Memory B cell (primary cell): ENCODE measurements at regions not wholly inside any gene's neighbourhood (a gene's known extent, or its start where the extent isn't known, plus 50 kb on each side); places are given as distances from the start of the nearest gene placed in this dataset.
A peak's percentile ranks its signal among the peaks of the same experiment; 100 is the strongest.
"Not testable (repeated sequence)": the region's sequence is repeated elsewhere in the genome, so short reads cannot be mapped to it uniquely, and the experiment has no call there.

Experiments used
- ATAC-seq: fragments of 150-1000 bp; cut with Tn5 transposase; 2 replicates; pipeline ENCODE4 v1.10.0; 2021; ENCODE audit warnings: low read depth, mild to moderate bottlenecking, moderate library complexity
- DNase-seq, 2 donors: peaks; one replicate each; pipeline ENCODE4 v3.0.0; 2022; ENCODE audit warnings: low spot score in 2 of 2
- H3K27ac Mint-ChIP-seq: one replicate; pipeline ENCODE4 v1.8.0; 2022; ENCODE audit warnings: mild to moderate bottlenecking, moderate library complexity, mixed read lengths
- H3K27me3 Mint-ChIP-seq: one replicate; pipeline ENCODE4 v1.8.0; 2022; ENCODE audit warnings: mixed read lengths
- H3K36me3 Mint-ChIP-seq: one replicate; pipeline ENCODE4 v1.8.0; 2022; ENCODE audit warnings: mild to moderate bottlenecking, mixed read lengths
- H3K4me1 Mint-ChIP-seq: one replicate; pipeline ENCODE4 v1.8.0; 2022; ENCODE audit warnings: mixed read lengths
- H3K4me3 Mint-ChIP-seq: one replicate; pipeline ENCODE4 v1.8.0; 2022; ENCODE audit warnings: mild to moderate bottlenecking, moderate library complexity, mixed read lengths
- H3K9me3 Mint-ChIP-seq: one replicate; pipeline ENCODE4 v1.8.0; 2022; ENCODE audit warnings: mixed read lengths

DNA sequence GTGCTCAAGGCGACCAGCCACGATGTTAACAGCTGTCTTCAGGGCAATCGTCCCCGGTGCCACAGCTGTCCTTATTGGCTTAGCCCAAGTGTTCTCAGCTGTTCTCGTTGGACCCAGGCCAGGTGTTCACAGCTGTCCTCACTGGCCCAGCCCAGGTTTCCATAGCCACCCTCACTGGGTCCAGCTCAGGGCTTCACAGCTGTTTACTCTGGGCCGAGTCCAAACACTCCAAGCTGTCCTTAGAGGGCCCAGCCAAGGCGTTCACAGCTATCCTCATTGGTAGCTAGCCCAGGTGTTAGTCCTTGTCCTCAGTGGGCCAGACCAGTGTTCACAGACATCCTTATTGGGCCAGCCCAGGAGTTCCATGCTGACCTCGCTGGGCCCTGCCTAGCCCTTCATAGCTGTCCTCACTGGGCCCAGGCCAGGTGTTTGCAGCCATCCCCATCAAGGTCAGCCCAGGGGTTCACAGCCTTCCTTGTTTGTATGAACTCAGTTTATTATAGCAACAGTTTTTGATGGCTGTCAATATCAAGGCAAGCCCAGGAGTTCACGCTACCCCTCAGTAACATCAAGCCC lies 106.0 kb upstream of the THOC3 start:
- DNase-seq, H3K27me3 Mint-ChIP-seq, H3K4me3 Mint-ChIP-seq, H3K4me1 Mint-ChIP-seq, H3K27ac Mint-ChIP-seq, ATAC-seq, H3K9me3 Mint-ChIP-seq, H3K36me3 Mint-ChIP-seq: not testable (repeated sequence)

DNA sequence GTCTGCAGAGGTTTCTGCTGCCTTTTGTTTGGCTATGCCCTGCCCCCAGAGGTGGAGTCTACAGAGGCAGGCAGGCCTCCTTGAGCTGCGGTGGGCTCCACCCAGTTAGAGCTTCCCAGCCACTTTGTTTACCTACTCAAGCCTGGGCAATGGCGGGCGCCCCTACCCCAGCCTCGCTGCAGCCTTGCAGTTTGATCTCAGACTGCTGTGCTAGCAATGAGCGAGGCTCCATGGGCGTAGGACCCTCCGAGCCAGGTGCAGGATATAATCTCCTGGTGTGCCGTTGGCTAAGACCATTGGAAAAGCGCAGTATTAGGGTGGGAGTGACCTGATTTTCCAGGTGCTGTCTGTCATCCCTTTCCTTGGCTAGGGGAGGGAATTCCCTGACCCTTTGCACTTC lies 115.6 kb upstream of the THOC3 start:
- H3K4me3 Mint-ChIP-seq, H3K4me1 Mint-ChIP-seq, H3K36me3 Mint-ChIP-seq, H3K27ac Mint-ChIP-seq, ATAC-seq, H3K27me3 Mint-ChIP-seq, DNase-seq, H3K9me3 Mint-ChIP-seq: not testable (repeated sequence)

DNA sequence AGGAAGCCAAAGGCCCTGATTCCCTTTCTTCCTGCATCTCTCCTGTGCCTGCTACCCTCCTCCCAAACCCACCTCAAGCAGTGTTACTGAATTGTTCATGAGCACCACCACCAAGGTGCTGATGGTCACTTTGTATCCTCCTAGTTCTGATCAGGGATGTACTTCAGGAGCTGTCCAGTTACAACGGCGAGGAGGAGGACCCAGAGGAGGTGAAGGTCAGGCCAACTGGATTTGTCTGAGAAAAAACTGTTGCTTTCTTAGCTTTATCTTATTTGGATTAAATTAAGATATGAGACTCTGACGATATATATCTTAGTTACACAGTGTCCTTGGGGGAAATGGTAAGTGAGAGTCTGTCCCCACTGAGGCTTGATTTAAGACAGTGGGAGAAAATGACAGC lies 135.0 kb upstream of the THOC3 start:
- ATAC-seq, H3K27ac Mint-ChIP-seq, H3K27me3 Mint-ChIP-seq, H3K9me3 Mint-ChIP-seq, H3K4me1 Mint-ChIP-seq, H3K36me3 Mint-ChIP-seq, H3K4me3 Mint-ChIP-seq, DNase-seq: not testable (repeated sequence)

DNA sequence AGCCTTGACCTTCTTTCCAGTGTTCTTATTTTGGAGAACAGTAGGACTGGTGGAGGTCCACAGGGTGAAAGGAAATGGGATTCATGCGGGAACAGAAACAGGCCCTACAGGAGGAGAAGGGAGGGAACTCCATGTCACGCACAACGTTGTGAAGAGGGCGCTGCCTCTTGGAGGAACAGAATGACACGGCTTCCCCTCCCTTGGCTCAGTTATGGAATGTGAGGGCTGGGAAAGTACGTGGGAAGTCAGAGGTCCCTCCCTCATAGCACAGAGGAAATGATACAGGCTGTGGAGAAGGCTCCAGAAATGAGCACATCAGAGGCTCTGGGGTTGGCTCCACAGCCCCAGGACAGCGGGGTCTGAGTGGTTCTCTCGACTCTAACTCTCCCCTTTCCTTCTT lies 125.3 kb upstream of the SIMC1 start:
- not testable (repeated sequence) for H3K27me3 Mint-ChIP-seq, H3K4me3 Mint-ChIP-seq, H3K4me1 Mint-ChIP-seq

DNA sequence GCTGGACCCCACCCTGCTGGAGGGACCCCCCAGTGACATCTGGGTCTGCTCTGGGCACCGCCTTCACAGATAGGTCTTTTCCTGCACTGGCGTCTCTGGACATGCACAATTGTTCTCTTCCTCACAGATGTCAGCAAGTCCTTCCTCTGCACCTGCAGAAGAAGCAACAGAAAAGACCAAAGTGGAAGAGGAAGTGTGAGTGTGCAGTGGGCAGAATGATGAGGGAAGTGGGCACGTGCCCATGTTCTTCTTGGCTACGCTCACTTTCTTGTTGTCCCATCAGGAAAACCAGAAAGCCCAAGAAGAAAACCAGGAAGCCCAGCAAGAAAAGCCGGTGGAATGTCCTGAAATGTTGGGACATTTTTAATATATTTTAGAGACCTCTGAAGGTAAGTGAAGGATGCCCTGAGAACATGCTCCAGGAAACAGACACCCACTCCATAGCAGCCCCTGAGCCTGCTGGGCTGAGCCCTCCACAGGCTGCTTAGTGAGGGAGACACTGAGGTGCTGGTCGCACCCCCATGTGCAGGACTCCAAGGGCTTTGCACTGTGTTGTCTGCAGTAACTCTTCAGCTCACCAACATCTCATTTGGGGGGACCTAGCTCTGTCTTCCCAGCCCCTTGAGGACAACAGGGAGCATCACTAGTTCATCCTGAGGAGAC lies 124.4 kb upstream of the SIMC1 start:
- peak; percentile 88 for ATAC-seq
- not testable (repeated sequence) for H3K4me1 Mint-ChIP-seq, H3K27ac Mint-ChIP-seq, H3K4me3 Mint-ChIP-seq, H3K27me3 Mint-ChIP-seq, DNase-seq, H3K9me3 Mint-ChIP-seq, H3K36me3 Mint-ChIP-seq

More for the DNA sequence above, 125.3 kb upstream of the SIMC1 start:
- H3K9me3 Mint-ChIP-seq, DNase-seq, H3K36me3 Mint-ChIP-seq, H3K27ac Mint-ChIP-seq, ATAC-seq: not testable (repeated sequence)

DNA sequence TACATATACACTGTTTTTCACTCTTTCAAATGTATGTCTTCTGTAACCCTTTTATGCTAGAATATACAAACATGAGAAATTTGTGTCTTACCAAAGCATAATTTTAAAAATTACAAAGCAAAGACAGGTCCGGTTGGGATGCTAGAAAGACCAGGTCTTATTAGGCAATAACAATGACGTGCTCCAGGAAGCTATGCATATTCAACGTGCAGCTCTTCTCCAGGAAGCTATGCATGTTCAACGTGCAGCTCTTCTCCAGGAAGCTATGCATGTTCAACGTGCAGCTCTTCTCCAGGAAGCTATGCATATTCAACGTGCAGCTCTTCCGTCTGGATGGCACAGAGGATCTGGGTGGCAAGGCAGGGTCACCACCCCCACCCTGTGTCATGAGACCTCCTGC lies 123.4 kb upstream of the SIMC1 start:
- H3K9me3 Mint-ChIP-seq, H3K36me3 Mint-ChIP-seq, H3K27me3 Mint-ChIP-seq, H3K4me1 Mint-ChIP-seq, DNase-seq, H3K4me3 Mint-ChIP-seq, ATAC-seq: not testable (repeated sequence)
- peak overlapping the region; percentile 73 for H3K27ac Mint-ChIP-seq

DNA sequence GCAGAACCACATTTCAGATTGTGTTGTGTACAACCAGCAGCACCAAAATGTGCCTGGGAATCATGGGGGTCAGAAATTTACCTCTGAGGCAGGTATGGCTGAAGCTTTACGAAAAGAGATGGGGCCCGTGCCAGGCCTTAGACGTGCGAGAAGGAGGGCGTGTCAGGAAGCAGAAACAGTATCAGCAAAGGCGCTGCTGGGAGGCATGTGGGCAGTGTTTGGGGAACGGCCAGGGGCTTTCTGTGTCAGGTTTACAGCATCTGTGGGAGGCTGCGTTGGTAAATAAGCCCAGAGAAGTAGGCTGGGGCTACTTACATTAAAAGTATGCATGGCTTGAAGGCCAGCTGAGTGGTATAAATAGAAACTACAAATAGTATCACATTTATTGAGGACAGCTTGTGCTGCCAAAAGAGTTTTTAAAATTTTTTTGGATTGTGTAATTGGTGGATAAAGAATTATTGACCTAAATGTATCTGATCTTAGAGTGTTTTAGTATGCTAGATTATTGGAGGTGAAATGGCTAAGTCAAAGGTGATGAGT lies 120.5 kb upstream of the SIMC1 start:
- not testable (repeated sequence) for H3K27ac Mint-ChIP-seq, DNase-seq, H3K36me3 Mint-ChIP-seq, H3K4me3 Mint-ChIP-seq, H3K4me1 Mint-ChIP-seq, H3K9me3 Mint-ChIP-seq, H3K27me3 Mint-ChIP-seq, ATAC-seq

DNA sequence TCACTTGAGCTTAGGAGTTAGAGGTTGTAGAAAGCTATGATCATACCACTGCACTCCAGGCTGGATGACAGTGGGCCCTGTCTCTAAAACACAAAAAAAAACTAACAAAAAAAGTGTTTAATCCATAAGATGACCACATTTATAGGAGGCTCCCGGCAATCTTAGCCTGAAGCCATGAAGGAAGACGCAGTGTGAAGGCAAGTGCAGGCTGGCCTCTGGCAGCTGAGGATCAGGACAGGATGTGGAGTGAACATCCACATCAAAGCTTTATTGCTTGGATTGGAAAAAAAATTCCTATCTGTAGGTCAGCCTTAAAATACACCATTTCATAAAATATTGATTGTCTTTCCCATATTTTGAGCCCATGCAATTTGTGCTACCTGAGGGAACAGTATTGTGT lies 115.9 kb upstream of the SIMC1 start:
- not testable (repeated sequence) for H3K9me3 Mint-ChIP-seq, H3K4me3 Mint-ChIP-seq, H3K27ac Mint-ChIP-seq, DNase-seq, H3K4me1 Mint-ChIP-seq, H3K36me3 Mint-ChIP-seq, ATAC-seq, H3K27me3 Mint-ChIP-seq

DNA sequence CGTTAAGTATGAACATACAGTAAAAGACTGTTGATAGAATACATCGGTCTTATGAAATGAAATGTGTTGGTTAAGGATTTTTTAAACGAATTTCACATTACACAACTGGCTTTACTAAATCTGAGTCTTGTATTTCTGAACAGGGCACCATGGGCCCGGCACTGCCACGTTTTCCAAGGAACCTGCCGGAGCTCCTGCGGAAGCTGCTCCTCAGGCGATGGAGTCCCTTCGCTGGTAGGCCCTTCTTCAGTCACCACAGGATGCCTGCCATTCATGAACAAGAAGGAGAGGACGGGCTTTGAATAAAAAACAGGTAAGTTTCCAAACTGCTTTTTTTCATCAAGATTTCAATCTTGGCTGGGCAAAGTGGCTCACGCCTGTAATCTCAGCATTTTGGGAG lies 114.1 kb upstream of the SIMC1 start:
- H3K9me3 Mint-ChIP-seq, DNase-seq, H3K27ac Mint-ChIP-seq, H3K4me3 Mint-ChIP-seq, H3K4me1 Mint-ChIP-seq, H3K36me3 Mint-ChIP-seq, H3K27me3 Mint-ChIP-seq, ATAC-seq: not testable (repeated sequence)

DNA sequence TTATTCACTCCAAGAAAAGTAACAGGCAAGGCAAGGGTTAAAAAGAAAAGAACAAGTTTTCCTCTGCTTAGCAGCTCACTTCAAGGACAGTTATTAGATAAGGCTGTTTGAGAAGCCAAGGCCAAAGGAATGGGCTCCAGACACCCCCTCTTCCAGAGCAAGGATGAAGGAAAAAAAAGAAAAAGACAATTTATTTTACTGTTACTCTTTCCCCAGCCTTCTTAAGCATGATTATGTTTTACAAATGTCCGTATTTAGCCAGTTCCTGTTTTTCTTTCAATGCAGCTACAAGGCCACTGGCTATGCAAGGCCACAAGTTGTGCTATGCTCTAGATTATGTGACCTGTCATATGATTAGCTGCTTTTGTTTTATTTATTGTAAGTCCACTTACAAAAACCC lies 106.5 kb upstream of the SIMC1 start:
- ATAC-seq, result no peak
- Mint-ChIP-seq H3K27me3 (peaks cover 31% of the 10 kb centered on the region), H3K4me1 (peaks cover 14% of the 10 kb centered on the region), H3K36me3 (no peaks in the 10 kb centered on the region), H3K27ac (no peak overlapping the region), H3K9me3 (no peaks in the 10 kb centered on the region), H3K4me3 (no peak overlapping the region)
- no peak for DNase-seq

DNA sequence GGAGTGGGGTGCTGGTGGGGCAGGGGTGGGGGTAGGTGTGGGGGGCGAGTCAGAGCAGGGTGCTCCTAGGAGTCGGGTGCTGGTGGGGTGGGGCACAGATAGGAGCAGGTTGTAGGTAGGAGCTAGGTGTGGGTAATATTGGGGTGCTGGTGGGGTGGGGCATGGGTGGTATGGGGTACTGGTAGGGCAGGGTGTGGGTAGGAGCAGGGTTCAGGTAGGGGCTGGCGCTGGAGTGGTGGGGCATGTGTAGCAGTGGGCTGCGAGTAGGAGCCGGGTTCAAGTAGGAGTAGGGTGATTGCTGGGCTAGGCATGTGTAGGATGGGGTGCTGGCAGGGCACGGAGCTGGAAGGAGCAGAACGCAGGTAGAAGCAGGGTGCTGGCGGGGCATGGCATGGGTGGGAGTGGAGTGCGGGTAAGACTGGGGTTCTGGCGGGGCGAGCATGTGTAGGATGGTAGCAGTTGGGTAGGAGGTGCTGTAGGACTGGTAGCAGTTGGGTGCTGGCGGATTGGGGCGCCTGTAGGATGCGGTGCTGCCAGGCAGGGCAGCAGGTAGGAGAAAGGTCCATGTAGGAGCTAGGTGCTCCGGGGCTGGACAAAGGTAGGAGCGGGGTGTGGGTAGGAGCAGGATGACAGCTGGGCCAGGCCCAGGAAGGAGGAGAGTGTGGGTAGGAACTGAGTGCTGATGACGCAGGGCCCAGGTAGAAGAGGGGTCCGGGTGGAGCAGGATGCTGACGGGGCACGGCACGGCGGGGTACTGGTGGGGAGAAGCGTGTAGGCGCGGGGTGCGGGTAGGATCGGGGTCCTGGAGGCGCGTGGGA lies 105.5 kb upstream of the SIMC1 start:
- no peaks in the 10 kb centered on the region for H3K36me3 Mint-ChIP-seq
- no peak overlapping the region for H3K27ac Mint-ChIP-seq
- peak overlapping the region; percentile 14 for H3K4me3 Mint-ChIP-seq
- H3K4me1 Mint-ChIP-seq, result peaks cover 14% of the 10 kb centered on the region
- H3K27me3 Mint-ChIP-seq, result peaks cover 31% of the 10 kb centered on the region
- no peak for ATAC-seq
- no peaks in the 10 kb centered on the region for H3K9me3 Mint-ChIP-seq
- DNase-seq, result no peak

DNA sequence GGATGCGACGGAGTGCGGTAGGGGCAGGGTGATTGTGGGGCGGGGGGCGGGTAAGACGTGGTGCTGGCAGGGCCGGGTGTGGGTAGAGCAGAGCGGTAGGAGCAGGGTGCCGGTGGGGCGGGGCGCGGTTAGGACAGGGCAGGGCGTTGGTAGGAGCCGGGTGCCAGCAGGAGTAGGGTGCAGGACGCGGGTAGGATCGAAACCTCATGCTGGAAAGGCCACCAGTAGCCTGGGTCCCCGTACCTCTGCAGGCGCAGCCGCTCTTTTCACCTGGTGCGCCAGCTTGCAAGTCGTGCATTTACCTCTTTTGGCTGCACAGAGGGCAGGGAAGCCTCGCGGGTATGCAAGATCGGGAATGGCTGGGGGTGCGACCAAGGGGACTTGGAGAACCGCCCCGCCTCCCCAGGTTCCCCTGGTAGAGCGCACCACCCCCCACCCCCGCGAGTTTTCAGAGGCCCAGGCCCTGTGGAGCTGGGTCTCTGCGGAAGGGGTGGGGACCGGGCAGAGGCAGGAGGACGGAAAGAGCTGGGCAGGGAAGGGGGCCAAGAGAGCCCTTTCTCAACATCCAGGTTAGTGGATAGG lies 104.8 kb upstream of the SIMC1 start:
- H3K27me3 Mint-ChIP-seq, result peaks cover 31% of the 10 kb centered on the region
- H3K9me3 Mint-ChIP-seq, result no peaks in the 10 kb centered on the region
- H3K4me1 Mint-ChIP-seq, result peaks cover 14% of the 10 kb centered on the region
- no peak overlapping the region for H3K27ac Mint-ChIP-seq
- no peaks in the 10 kb centered on the region for H3K36me3 Mint-ChIP-seq
- H3K4me3 Mint-ChIP-seq, result no peak overlapping the region
- ATAC-seq (no peak), DNase-seq (no peak)

DNA sequence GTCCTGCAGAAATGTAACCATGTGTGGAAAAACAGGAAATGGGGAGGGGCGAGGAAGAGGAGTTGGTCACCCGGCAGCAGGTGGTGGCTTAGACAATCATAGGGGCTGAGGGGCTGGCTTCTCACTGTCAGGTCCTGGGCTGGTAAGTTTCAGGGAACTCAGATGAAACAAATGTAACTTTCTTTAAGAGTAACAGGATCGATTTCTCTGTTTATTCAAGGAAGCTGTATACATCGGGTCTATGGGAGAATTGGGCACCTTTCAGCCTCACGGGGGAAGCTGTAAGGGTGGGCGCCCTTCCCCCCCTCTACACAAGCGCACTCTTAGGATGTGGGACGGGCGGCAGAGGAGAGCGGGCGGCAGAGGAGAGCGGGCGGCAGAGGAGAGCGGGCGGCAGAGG lies 104.3 kb upstream of the SIMC1 start:
- no peaks in the 10 kb centered on the region for H3K9me3 Mint-ChIP-seq
- no peak overlapping the region for H3K27ac Mint-ChIP-seq
- peaks cover 31% of the 10 kb centered on the region for H3K27me3 Mint-ChIP-seq
- DNase-seq, result no peak
- H3K4me1 Mint-ChIP-seq, result peaks cover 14% of the 10 kb centered on the region
- H3K4me3 Mint-ChIP-seq, result peak overlapping the region; percentile 39
- H3K36me3 Mint-ChIP-seq, result no peaks in the 10 kb centered on the region
- no peak for ATAC-seq

DNA sequence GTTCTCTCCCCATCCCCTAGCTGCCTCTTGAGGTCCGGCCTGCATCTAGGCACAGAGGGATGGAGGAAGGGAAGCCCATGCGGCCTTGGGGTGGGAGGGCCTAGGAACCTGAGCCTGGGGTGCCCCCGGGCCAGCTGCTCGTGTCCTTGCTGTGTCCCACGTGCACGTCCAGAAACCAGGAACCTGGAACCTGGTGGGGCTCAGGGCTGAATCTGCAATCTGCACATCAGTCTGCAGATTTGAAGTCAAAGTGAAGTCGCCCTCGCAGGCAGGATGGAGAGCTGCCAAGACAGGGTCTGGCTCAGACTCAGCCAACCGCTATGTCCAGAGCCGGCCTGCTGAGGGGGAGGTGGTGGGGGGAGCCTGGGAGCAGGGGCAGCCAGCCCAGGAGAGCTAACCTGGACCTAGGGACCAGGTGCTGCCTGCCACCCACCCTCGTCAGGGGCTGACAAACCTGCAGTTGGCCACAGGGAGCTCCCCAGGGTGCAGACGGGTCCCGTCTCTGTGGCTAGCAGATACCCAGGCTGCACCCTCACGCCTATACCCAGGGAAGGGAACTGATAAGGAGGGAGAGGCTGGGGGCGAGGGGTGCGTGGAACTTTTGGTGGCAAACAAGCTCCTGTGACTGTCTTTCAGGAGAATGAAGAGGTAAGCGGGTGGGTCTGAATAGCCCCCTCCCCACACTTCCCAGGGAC lies 103.5 kb upstream of the SIMC1 start:
- Mint-ChIP-seq H3K9me3 (no peaks in the 10 kb centered on the region), H3K4me1 (peaks cover 14% of the 10 kb centered on the region), H3K36me3 (no peaks in the 10 kb centered on the region), H3K27me3 (peaks cover 32% of the 10 kb centered on the region), H3K4me3 (no peak overlapping the region), H3K27ac (no peak overlapping the region)
- DNase-seq, result no peak
- ATAC-seq, result no peak
